Trophoblast cell (in vitro differentiated cells and primary cell): ENCODE measurements at regions not wholly inside any gene's neighbourhood (a gene's known extent, or its start where the extent isn't known, plus 50 kb on each side); places are given as distances from the start of the nearest gene placed in this dataset.

ENCODE experiments used
- DNase-seq, 2 donors: peaks; one replicate each; pipeline ENCODE4 v3.0.0-alpha.2; 2016
- H2AFZ ChIP-seq: 2 replicates; pipeline ENCODE4 v1.6.1; 2013; ENCODE audit warnings: low read length, moderate library complexity, mild to moderate bottlenecking; ENCODE audit not compliant: insufficient read depth, poor library complexity
- H2AK5ac ChIP-seq: 2 replicates; pipeline ENCODE4 v1.6.1; 2013; ENCODE audit warnings: mild to moderate bottlenecking, low read length
- H2BK120ac ChIP-seq: 2 replicates; pipeline ENCODE4 v1.6.1; 2013; ENCODE audit warnings: low read length, mild to moderate bottlenecking, moderate library complexity; ENCODE audit not compliant: insufficient read depth, poor library complexity
- H2BK12ac ChIP-seq: 2 replicates; pipeline ENCODE4 v1.6.1; 2013; ENCODE audit warnings: mild to moderate bottlenecking, low read length, moderate library complexity
- H2BK5ac ChIP-seq: 2 replicates; pipeline ENCODE4 v1.6.1; 2013; ENCODE audit warnings: low read length, low read depth, moderate library complexity, mild to moderate bottlenecking; ENCODE audit not compliant: poor library complexity
- H3K14ac ChIP-seq: 2 replicates; pipeline ENCODE4 v1.6.1; 2013; ENCODE audit warnings: mild to moderate bottlenecking, low read length
- H3K18ac ChIP-seq: 2 replicates; pipeline ENCODE4 v1.6.1; 2013; ENCODE audit warnings: mild to moderate bottlenecking, low read length
- H3K23ac ChIP-seq: 2 replicates; pipeline ENCODE4 v1.6.1; 2013; ENCODE audit warnings: low read length
- H3K27ac ChIP-seq: 2 replicates; pipeline ENCODE4 v1.5.1; 2013; ENCODE audit warnings: low read depth, mild to moderate bottlenecking, inconsistent platforms, low read length, moderate library complexity
- H3K27me3 ChIP-seq: 2 replicates; pipeline ENCODE4 v1.6.1; 2013; ENCODE audit warnings: inconsistent platforms, mild to moderate bottlenecking, low read length, moderate library complexity; ENCODE audit not compliant: insufficient read depth
- H3K36me3 ChIP-seq, 2 experiments: 1 replicate in 1 of 2; 2 replicates in 1 of 2; pipeline ENCODE4 v1.6.1; 2013; ENCODE audit warnings: low read length in 2 of 2, mild to moderate bottlenecking in 2 of 2, moderate library complexity in 1 of 2; ENCODE audit not compliant: insufficient read depth in 2 of 2, control insufficient read depth in 1 of 2
- H3K4ac ChIP-seq: 2 replicates; pipeline ENCODE4 v1.6.1; 2013; ENCODE audit warnings: low read depth, mild to moderate bottlenecking, low read length, moderate library complexity
- H3K4me1 ChIP-seq, 2 experiments: 1 replicate in 1 of 2; 2 replicates in 1 of 2; pipeline ENCODE4 v1.6.1; 2013; ENCODE audit warnings: low read length in 2 of 2, mild to moderate bottlenecking in 2 of 2, moderate library complexity in 1 of 2; ENCODE audit not compliant: insufficient read depth in 2 of 2, control insufficient read depth in 1 of 2
- H3K4me2 ChIP-seq: 2 replicates; pipeline ENCODE4 v1.6.1; 2013; ENCODE audit warnings: inconsistent platforms, mild to moderate bottlenecking, low read length, moderate library complexity
- H3K4me3 ChIP-seq: 2 replicates; pipeline ENCODE4 v1.5.1; 2013; ENCODE audit warnings: mild to moderate bottlenecking, low read depth, low read length, inconsistent platforms
- H3K79me1 ChIP-seq: one replicate; pipeline ENCODE4 v1.6.1; 2013; ENCODE audit warnings: low read length
- H3K79me2 ChIP-seq: 2 replicates; pipeline ENCODE4 v1.6.1; 2013; ENCODE audit warnings: low read length, mild to moderate bottlenecking; ENCODE audit not compliant: control insufficient read depth, insufficient read depth, poor library complexity
- H3K9ac ChIP-seq: 2 replicates; pipeline ENCODE4 v1.6.1; 2013; ENCODE audit warnings: mild to moderate bottlenecking, low read length
- H3K9me3 ChIP-seq: 2 replicates; pipeline ENCODE4 v1.6.1; 2013; ENCODE audit warnings: low read depth, mild to moderate bottlenecking, control low read depth, inconsistent platforms, low read length; ENCODE audit not compliant: insufficient read depth
- H4K12ac ChIP-seq: 2 replicates; pipeline ENCODE4 v1.6.1; 2013; ENCODE audit warnings: low read depth, mild to moderate bottlenecking, low read length, moderate library complexity
- H4K8ac ChIP-seq: 2 replicates; pipeline ENCODE4 v1.6.1; 2013; ENCODE audit warnings: low read depth, mild to moderate bottlenecking, low read length, moderate library complexity
- H4K91ac ChIP-seq: one replicate; pipeline ENCODE4 v1.6.1; 2013; ENCODE audit warnings: low read depth, mild to moderate bottlenecking, low read length, moderate library complexity
- WGBS: extraction: QIAGEN DNeasy Blood & Tissue Kit; methylation state at CpG from one replicate; pipeline ENCODE4 v1.1.7; 2013; ENCODE audit warnings: missing lambda C conversion rate; ENCODE audit not compliant: insufficient read length, insufficient coverage; ENCODE audit errors: extremely low coverage; 5-methylcytosine and 5-hydroxymethylcytosine counted together

GRCh38 chr6:167049275-167049674, 50.1 kb downstream of the CEP43 start:
- Histone ChIP-seq H4K12ac (no peak overlapping the region), H3K9ac (no peak overlapping the region), H2BK12ac (no peak overlapping the region), H3K23ac (no peak overlapping the region), H3K79me2 (no peaks in the 10 kb centered on the region), H2BK120ac (no peak overlapping the region), H3K4ac (no peak overlapping the region), H3K36me3 (peaks cover 1 to 5% of the 10 kb centered on the region in 2 experiments), H3K4me3 (no peak overlapping the region), H4K91ac (no peak overlapping the region), H2AFZ (no peak overlapping the region), H3K27ac (no peak overlapping the region), H3K9me3 (peaks cover 2% of the 10 kb centered on the region), H4K8ac (no peak overlapping the region), H3K27me3 (no peaks in the 10 kb centered on the region), H3K4me1 (peaks cover 0 to 2% of the 10 kb centered on the region in 2 experiments), H3K18ac (no peak overlapping the region), H3K79me1 (no peaks in the 10 kb centered on the region), H2AK5ac (no peak overlapping the region), H3K4me2 (no peak overlapping the region), H2BK5ac (no peak overlapping the region), H3K14ac (no peak overlapping the region)
- WGBS: no CpG with 5 or more reads among the region's 2 CpGs
- DNase-seq: no peak

- no peaks in the 10 kb centered on the region for H3K79me2 ChIP-seq
- H3K4ac ChIP-seq: no peak overlapping the region
- H2BK5ac ChIP-seq: no peak overlapping the region
- H3K9ac ChIP-seq: no peak overlapping the region
- H3K4me1 ChIP-seq: peaks cover 0 to 2% of the 10 kb centered on the region in 2 experiments
- no peak overlapping the region for H3K4me2 ChIP-seq
- H3K79me1 ChIP-seq: no peaks in the 10 kb centered on the region
- H2BK12ac ChIP-seq: no peak overlapping the region
- H4K91ac ChIP-seq: no peak overlapping the region
- H3K4me3 ChIP-seq: no peak overlapping the region
- DNase-seq: no peak
- H3K27me3 ChIP-seq: no peaks in the 10 kb centered on the region
- no peak overlapping the region for H4K8ac ChIP-seq
- H3K27ac ChIP-seq: no peak overlapping the region
- no peak overlapping the region for H3K18ac ChIP-seq
- no peak overlapping the region for H3K23ac ChIP-seq
- peaks cover 2% of the 10 kb centered on the region for H3K9me3 ChIP-seq
- H3K36me3 ChIP-seq: peaks cover 0 to 1% of the 10 kb centered on the region in 2 experiments
- no peak overlapping the region for H2BK120ac ChIP-seq
- no peak overlapping the region for H3K14ac ChIP-seq
- no peak overlapping the region for H2AK5ac ChIP-seq
- no peak overlapping the region for H4K12ac ChIP-seq
- H2AFZ ChIP-seq: no peak overlapping the region
These were observed 51.7 kb downstream of the CEP43 start for GRCh38 chr6:167050903-167051302.

- H2BK120ac ChIP-seq: peak overlapping the region; percentile 13
- H3K27ac ChIP-seq: no peak overlapping the region
These were observed 54.8 kb downstream of the CEP43 start for GRCh38 chr6:167053895-167054530.

GRCh38 chr6:167054987-167055386, 55.8 kb downstream of the CEP43 start:
- Histone ChIP-seq H3K36me3 (no peaks in the 10 kb centered on the region), H4K12ac (no peak overlapping the region), H3K18ac (no peak overlapping the region), H2BK5ac (no peak overlapping the region), H3K23ac (no peak overlapping the region), H3K9me3 (no peaks in the 10 kb centered on the region), H3K4me2 (no peak overlapping the region), H2BK120ac (no peak overlapping the region), H3K4me3 (no peak overlapping the region), H3K27me3 (no peaks in the 10 kb centered on the region), H3K9ac (no peak overlapping the region), H3K27ac (no peak overlapping the region), H3K4me1 (peaks cover 0 to 2% of the 10 kb centered on the region in 2 experiments), H2AFZ (no peak overlapping the region), H3K14ac (no peak overlapping the region), H2AK5ac (no peak overlapping the region), H3K79me1 (no peaks in the 10 kb centered on the region), H3K79me2 (no peaks in the 10 kb centered on the region), H4K91ac (no peak overlapping the region), H4K8ac (no peak overlapping the region), H2BK12ac (no peak overlapping the region), H3K4ac (no peak overlapping the region)
- no peak for DNase-seq
- no CpG with 5 or more reads among the region's 8 CpGs for WGBS

More at GRCh38 chr6:167053895-167054530, 54.8 kb downstream of the CEP43 start:
- Histone ChIP-seq H3K18ac (no peak overlapping the region), H3K4me1 (peaks cover 0 to 2% of the 10 kb centered on the region in 2 experiments), H4K8ac (no peak overlapping the region), H3K36me3 (no peaks in the 10 kb centered on the region), H3K79me2 (no peaks in the 10 kb centered on the region), H3K14ac (no peak overlapping the region), H4K91ac (no peak overlapping the region), H2AK5ac (no peak overlapping the region), H3K23ac (no peak overlapping the region), H3K4me3 (no peak overlapping the region), H3K4me2 (no peak overlapping the region), H3K9me3 (no peaks in the 10 kb centered on the region), H3K79me1 (no peaks in the 10 kb centered on the region), H3K27me3 (no peaks in the 10 kb centered on the region), H2BK5ac (no peak overlapping the region), H2BK12ac (no peak overlapping the region), H4K12ac (no peak overlapping the region), H3K9ac (no peak overlapping the region), H3K4ac (no peak overlapping the region), H2AFZ (no peak overlapping the region)
- WGBS: no CpG with 5 or more reads among the region's 5 CpGs
- no peak for DNase-seq
